OCI-LY3 (cell line): ENCODE measurements at regions not wholly inside any gene's neighbourhood (a gene's known extent, or its start where the extent isn't known, plus 50 kb on each side); places are given as distances from the start of the nearest gene placed in this dataset.
"Not testable (repeated sequence)": the region's sequence is repeated elsewhere in the genome, so short reads cannot be mapped to it uniquely, and the experiment has no call there.

ENCODE experiments used
- H2AFZ ChIP-seq: fragments of 200-600, 300-600 bp; shearing (Covaris generic); 2 replicates; pipeline ENCODE4 v1.6.0; 2014; ENCODE audit warnings: antibody characterized with exemption, low read depth, low read length
- H3K27ac ChIP-seq: fragments of 200-600, 300-600 bp; sonication (generic); 2 replicates; pipeline ENCODE4 v1.5.1; 2014; ENCODE audit warnings: mild to moderate bottlenecking, low read length, moderate library complexity, mixed read lengths
- H3K27me3 ChIP-seq: fragments of 200-600, 300-600 bp; sonication (generic); 2 replicates; pipeline ENCODE4 v1.6.1; 2014; ENCODE audit warnings: low read depth, low read length, mixed read lengths
- H3K36me3 ChIP-seq: fragments of 200-600, 300-600 bp; sonication (generic); replicated peaks from 2 replicates; pipeline ENCODE3; 2014; ENCODE audit warnings: low read depth, low read length, mixed read lengths
- H3K4me1 ChIP-seq: fragments of 300-600, 200-600 bp; sonication (generic); 2 replicates; pipeline ENCODE4 v1.6.1; 2014; ENCODE audit warnings: low read length, mixed read lengths
- H3K4me2 ChIP-seq: fragments of 200-600, 300-600 bp; sonication (generic); 2 replicates; pipeline ENCODE4 v1.6.1; 2014; ENCODE audit warnings: low read length, mixed read lengths
- H3K4me3 ChIP-seq: fragments of 300-600, 200-600 bp; sonication (generic); 2 replicates; pipeline ENCODE4 v1.5.1; 2014; ENCODE audit warnings: antibody characterized with exemption, mild to moderate bottlenecking, low read length, moderate library complexity
- H3K79me2 ChIP-seq: fragments of 300-600, 200-600 bp; shearing (Covaris generic); 2 replicates; pipeline ENCODE4 v1.6.1; 2014; ENCODE audit warnings: mild to moderate bottlenecking, low read length, mixed read lengths
- H3K9ac ChIP-seq: fragments of 300-600, 200-600 bp; shearing (Covaris generic); 2 replicates; pipeline ENCODE4 v1.6.0; 2014; ENCODE audit warnings: mild to moderate bottlenecking, low read length, moderate library complexity
- H3K9me3 ChIP-seq: fragments of 200-600, 300-600 bp; shearing (Covaris generic); 2 replicates; pipeline ENCODE4 v1.6.1; 2014; ENCODE audit warnings: low read length, mixed read lengths; ENCODE audit not compliant: insufficient read depth
- H4K20me1 ChIP-seq: fragments of 200-600, 300-600 bp; sonication (generic); 2 replicates; pipeline ENCODE4 v1.6.1; 2016; ENCODE audit warnings: low read length, mixed read lengths; ENCODE audit not compliant: insufficient read depth
- CTCF ChIP-seq: fragments of 200-600, 300-600 bp; sonication (generic); IDR thresholded peaks from 2 replicates; pipeline ENCODE4 v1.5.1; 2014; ENCODE audit warnings: antibody characterized with exemption, low read length, low read depth
- EZH2phosphoT487 ChIP-seq: fragments of 200-600 bp; shearing (Covaris generic); IDR thresholded peaks from 2 replicates; pipeline ENCODE4 v1.6.1; 2018; ENCODE audit warnings: antibody characterized with exemption, mixed run types, low read depth

DNA sequence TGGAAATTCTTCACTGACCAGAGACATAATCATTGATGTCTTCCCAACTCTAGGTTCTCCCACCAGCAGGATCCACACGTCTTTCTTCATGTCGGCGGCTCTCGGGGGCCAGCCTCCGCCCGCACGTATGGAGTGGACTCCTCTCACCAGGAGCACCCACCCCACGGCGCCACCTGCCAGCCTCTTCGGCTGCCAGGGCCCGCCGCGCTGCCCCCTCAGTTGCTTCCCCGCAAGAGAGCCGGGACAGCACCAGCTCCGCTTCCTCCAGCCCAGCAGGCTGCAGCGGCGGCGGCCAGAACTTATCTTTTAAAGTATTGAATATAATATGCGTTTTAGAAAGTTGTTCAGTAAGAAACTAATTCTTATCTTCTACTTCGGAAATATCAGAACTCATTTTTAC, 273.5 kb downstream of the LIPI start:
- TF ChIP-seq EZH2phosphoT487 (no peak), CTCF (no peak)

DNA sequence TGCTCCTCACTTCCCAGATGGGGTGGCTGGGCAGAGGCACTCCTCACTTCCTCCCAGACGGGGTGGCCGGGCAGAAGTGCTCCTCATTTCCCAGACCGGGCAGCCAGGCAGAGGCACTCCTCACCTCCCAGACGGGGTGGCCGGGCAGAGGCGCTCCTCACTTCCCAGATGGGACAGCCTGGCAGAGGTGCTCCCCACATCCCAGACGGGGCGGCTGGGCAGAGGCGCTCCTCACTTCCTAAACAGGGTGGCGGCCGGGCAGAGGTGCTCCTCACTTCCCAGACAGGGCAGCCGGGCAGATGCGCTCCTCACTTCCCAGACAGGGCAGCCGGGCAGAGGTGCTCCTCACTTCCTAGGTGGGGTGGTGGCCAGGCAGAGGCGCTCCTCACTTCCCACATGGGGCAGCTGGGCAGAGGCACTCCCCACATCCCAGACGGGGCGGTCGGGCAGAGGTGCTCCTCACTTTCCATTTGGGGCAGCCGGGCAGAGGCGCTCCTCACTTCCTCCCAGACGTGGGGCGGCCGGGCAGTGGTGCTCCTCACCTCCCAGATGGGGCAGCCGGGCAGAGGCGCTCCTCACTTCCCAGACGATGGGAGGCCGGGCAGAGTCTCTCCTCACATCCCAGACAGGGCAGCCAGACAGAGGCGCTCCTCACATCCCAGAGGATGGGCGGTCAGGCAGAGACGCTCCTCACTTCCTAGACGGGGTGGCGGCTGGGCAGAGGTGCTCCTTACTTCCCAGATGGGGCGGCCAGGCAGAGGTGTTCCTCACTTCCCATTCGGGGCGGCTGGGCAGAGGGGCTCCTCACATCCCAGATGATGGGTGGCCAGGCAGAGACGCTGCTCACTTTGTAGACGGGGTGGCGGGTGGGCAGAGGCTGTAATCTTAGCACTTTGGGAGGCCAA, 274.5 kb downstream of the LIPI start:
- H3K9ac ChIP-seq, H3K4me3 ChIP-seq, H3K27me3 ChIP-seq, H3K36me3 ChIP-seq, H3K4me2 ChIP-seq, H2AFZ ChIP-seq, H4K20me1 ChIP-seq, H3K4me1 ChIP-seq, H3K27ac ChIP-seq, H3K79me2 ChIP-seq, H3K9me3 ChIP-seq: not testable (repeated sequence)

More for the DNA sequence above, 273.5 kb downstream of the LIPI start:
- no peak overlapping the region for H3K27ac ChIP-seq
- H3K36me3 ChIP-seq = no peaks in the 10 kb centered on the region
- H3K79me2 ChIP-seq = no peaks in the 10 kb centered on the region
- H3K4me3 ChIP-seq = no peak overlapping the region
- H2AFZ ChIP-seq = no peak overlapping the region
- H3K27me3 ChIP-seq = no peaks in the 10 kb centered on the region
- no peaks in the 10 kb centered on the region for H3K4me1 ChIP-seq
- no peak overlapping the region for H3K9ac ChIP-seq
- no peaks in the 10 kb centered on the region for H3K9me3 ChIP-seq
- H4K20me1 ChIP-seq = no peaks in the 10 kb centered on the region
- H3K4me2 ChIP-seq = no peak overlapping the region

GRCh38 chr21:13935396-13936032, 275.2 kb downstream of the LIPI start:
- H3K27ac ChIP-seq, H3K27me3 ChIP-seq, H4K20me1 ChIP-seq, H3K4me3 ChIP-seq, H3K9ac ChIP-seq, H3K79me2 ChIP-seq, H2AFZ ChIP-seq, H3K4me1 ChIP-seq, H3K36me3 ChIP-seq, H3K9me3 ChIP-seq, H3K4me2 ChIP-seq: not testable (repeated sequence)

DNA sequence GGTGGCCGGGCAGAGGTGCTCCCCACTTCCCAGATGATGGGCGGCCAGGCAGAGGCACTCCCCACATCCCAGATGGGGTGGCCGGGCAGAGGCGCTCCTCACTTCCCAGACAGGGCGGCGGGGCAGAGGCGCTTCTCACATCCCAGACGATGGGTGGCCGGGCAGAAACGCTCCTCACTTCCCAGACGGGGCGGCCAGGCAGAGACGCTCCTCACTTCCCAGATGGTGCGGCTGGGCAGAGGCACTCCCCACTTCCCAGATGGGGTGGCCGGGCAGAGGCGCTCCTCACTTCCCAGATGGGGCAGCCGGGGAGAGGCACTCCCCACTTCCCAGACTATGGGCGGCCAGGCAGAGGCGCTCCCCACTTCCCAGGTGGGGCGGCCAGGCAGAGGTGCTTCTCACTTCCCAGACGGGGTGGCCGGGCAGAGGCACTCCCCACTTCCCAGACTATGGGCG, 275.8 kb downstream of the LIPI start:
- not testable (repeated sequence) for H3K79me2 ChIP-seq, H3K27ac ChIP-seq, H3K4me1 ChIP-seq, H3K4me3 ChIP-seq, H3K9ac ChIP-seq, H3K9me3 ChIP-seq, H2AFZ ChIP-seq, H3K36me3 ChIP-seq, H4K20me1 ChIP-seq, H3K27me3 ChIP-seq, H3K4me2 ChIP-seq

- H3K9me3 ChIP-seq, H3K4me3 ChIP-seq, H3K27me3 ChIP-seq, H3K4me2 ChIP-seq, H3K27ac ChIP-seq, H4K20me1 ChIP-seq, H3K9ac ChIP-seq, H3K79me2 ChIP-seq, H2AFZ ChIP-seq, H3K36me3 ChIP-seq, H3K4me1 ChIP-seq: not testable (repeated sequence)
Measured at GRCh38 chr21:13923175-13923574, 287.6 kb downstream of the LIPI start.

GRCh38 chr21:13921455-13921854, 289.3 kb downstream of the LIPI start:
- not testable (repeated sequence) for H4K20me1 ChIP-seq, H3K9me3 ChIP-seq, H3K4me3 ChIP-seq, H3K27me3 ChIP-seq, H3K27ac ChIP-seq, H2AFZ ChIP-seq, H3K79me2 ChIP-seq, H3K9ac ChIP-seq, H3K4me2 ChIP-seq, H3K36me3 ChIP-seq, H3K4me1 ChIP-seq

- H3K4me1 ChIP-seq, H3K9ac ChIP-seq, H3K27me3 ChIP-seq, H4K20me1 ChIP-seq, H3K9me3 ChIP-seq, H3K36me3 ChIP-seq, H3K27ac ChIP-seq, H3K4me2 ChIP-seq, H2AFZ ChIP-seq, H3K4me3 ChIP-seq, H3K79me2 ChIP-seq: not testable (repeated sequence)
Measured at GRCh38 chr21:13907385-13907784, 297.8 kb downstream of the POTED start.

- H3K36me3 ChIP-seq, H3K9me3 ChIP-seq, H3K27ac ChIP-seq, H3K4me2 ChIP-seq, H3K9ac ChIP-seq, H2AFZ ChIP-seq, H3K79me2 ChIP-seq, H3K4me3 ChIP-seq, H3K27me3 ChIP-seq, H3K4me1 ChIP-seq, H4K20me1 ChIP-seq: not testable (repeated sequence)
Measured at GRCh38 chr21:13896596-13897247, 287.1 kb downstream of the POTED start.
